ELR (cell line): ENCODE measurements at regions not wholly inside any gene's neighbourhood (a gene's known extent, or its start where the extent isn't known, plus 50 kb on each side); places are given as distances from the start of the nearest gene placed in this dataset.
"Not testable (repeated sequence)": the region's sequence is repeated elsewhere in the genome, so short reads cannot be mapped to it uniquely, and the experiment has no call there.

Experiments used
- DNase-seq: peaks from one replicate; pipeline ENCODE4 v3.0.0-alpha.2; 2015; ENCODE audit warnings: low read depth

DNA sequence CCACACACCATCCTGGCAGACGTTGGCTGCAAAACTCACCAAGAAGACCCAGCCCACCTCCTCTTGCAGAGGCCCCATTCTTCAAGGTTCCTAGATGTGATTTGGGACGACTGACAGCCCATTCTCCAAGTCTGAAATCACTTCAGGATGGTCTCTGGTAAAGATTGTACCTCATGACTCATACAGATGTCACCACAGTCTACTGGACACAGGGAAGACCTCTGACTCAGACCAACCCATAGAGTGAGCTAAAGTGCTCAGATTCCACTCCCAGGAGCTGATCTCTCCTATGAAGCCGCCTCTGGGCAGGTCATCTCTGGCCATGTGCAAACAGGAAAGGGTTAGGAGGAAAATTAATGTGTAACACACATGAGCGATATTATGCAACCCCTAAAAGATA is 102.4 kb upstream of the VWC2 start:
- DNase-seq, result no peak

DNA sequence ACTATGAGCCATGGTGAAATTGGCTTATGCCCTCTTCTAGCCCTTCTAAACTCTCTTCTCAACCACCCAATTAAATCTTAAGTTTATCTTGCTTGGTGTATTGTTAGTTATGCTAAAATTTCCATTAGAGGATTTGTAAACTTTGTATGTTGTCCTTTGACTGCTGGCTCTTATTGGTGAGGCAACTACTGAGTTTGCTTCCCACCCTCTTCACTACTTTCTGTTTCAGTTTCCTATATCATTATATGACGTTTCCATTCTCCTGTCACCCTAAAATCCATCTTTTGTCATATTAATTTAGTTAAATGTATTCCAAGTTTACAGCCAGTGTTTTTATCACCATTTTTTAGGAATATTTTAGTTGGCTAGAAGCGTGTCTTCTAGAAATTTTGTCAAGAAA is 80.9 kb upstream of the VWC2 start:
- DNase-seq, result no peak

DNA sequence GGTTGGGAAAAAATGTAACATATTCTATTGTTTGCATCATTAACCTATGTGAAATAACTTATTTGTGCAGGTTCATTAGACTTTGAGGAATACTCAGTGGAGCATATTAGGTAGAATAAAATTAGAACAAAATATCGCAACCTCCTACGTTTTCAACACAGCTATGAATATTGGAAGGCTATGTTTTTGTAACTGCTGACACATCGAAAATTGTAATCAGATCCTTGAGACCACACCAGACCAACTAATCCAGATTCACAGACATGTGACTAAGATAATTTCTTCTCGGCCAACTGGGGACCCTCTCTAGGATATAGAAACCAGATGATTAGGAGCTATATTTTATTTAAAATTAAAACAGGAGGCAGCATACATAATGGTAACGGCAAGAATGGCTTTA is 77.5 kb upstream of the VWC2 start:
- no peak for DNase-seq

DNA sequence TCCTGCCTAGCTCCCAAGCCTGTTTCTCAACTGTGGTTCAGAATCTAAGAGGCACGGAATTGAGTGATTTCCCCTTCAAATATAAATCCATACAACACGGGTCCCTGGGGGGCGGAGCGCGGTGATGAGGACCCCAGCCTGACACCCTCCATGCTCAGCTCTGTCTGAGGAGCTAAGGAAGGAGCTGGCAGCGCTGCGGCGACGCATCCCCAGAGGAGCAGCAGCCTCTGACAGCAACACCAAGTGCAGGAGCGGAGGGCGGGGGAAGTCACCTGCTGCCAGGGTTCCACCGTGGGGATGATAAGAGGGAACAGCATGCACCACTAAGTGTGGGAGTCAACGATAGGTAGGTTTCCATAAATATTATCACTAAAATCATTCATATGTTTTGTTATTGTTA is 72.6 kb upstream of the VWC2 start:
- no peak for DNase-seq

DNA sequence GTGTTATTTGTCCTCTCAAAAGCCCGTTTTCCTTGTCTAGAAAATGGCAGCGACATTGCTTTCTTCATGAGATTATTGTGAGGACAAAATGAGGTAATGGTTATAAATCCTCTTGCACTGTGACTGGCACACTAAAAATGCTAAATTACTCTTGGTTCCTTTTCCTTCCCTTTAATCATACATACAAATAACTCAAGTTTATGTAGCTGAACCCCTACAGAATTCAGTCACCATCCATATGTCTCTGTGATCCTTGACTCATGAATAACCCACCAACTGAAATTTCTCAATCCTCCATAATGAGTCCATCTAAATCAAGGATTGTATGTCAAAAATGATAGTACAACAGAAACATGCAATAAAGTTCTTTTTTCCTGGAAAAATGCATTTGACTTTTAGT is 71.3 kb upstream of the VWC2 start:
- DNase-seq, result no peak

DNA sequence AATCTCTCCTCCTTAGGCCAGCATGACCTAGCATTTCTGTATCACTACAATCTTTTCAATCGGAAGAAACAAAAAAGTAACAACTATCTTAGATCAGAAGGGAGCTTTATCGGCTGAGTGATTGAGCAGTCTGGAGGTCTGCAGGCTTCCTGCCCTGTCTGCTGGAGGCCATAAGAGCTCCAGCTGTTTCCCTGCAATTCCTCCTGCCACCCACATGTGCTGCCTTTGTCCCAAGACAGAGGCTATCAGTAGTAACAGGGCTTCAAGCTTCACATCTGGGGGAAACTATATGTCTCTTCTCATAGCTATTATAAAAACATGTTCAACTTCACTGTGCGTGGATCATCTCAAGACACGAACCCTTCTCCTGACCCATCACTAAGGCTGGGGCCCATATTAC is 70.1 kb upstream of the VWC2 start:
- no peak for DNase-seq

DNA sequence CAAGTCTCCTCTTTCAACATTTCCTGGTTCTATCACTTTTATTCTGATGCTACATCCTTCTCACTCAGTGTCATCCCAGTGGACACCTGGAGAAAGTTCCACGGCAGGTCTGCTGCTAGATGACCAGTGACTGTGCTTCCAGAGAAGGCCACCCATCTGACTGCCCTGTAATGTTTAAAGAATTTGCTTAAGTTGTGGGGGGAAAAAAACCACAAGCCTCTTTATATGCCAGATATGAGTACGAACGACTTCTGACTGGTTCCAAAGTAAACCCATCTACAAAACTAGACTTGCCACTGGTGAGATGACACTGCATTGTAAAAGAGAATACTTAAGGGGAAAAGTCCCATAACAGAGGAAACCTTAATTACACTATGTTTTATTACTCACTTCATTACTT is 69.6 kb upstream of the VWC2 start:
- no peak for DNase-seq

DNA sequence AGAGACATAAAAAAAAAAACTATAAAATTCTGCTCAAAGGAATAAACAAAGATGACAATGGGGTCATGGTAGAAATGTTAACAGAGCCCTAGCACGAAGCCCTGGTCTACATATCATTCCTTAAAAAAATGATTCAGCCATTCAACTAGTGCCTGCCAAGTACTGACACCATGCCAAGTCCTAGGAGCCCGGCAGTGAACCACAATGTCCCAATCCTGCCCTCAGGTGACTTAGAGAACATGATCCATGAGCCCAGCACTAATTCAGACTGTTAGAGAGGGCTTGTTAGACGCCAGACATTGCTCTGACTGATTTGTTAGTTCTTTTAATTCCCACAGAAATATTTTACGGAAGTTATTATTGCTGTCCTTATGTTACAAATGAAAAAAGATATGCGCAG is 67.3 kb upstream of the VWC2 start:
- no peak for DNase-seq

DNA sequence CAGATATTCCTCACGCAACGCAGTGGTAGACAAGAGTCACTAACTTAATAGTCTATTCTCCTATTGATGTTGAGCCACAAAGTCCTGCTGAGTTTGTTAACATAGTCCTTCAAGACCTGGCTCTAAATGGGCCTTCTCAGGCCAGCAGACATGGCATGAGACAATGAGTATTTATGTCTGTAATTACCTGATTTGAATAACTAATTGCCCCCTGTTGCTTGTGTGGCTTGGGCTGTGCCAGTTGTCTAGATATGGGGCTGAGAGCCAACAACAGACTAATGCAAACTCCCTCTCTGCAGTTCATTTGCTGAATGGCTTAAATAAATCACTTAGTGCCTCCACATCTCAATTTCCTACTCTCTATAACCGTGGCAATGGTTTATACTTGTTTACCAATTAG is 65.5 kb upstream of the VWC2 start:
- DNase-seq, result no peak

DNA sequence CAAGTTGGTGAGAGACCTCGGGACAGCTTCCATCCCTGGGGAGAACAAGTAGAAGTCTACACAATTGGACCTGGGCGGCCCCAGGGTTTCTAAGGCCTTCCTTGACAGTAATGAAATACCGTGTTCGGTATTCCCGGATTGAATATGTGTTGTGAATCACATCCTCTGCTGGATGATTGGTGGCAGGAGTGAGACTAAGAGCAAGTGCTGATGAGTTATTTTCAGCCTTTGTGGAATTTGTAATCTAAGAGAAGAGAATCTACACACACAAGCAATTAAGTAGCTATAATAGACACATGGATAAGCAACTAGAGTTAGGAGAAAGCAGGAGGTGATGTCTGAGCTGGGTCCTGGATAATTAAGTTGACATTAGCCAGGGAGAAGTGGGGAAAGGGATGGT is 64.8 kb upstream of the VWC2 start:
- no peak for DNase-seq

DNA sequence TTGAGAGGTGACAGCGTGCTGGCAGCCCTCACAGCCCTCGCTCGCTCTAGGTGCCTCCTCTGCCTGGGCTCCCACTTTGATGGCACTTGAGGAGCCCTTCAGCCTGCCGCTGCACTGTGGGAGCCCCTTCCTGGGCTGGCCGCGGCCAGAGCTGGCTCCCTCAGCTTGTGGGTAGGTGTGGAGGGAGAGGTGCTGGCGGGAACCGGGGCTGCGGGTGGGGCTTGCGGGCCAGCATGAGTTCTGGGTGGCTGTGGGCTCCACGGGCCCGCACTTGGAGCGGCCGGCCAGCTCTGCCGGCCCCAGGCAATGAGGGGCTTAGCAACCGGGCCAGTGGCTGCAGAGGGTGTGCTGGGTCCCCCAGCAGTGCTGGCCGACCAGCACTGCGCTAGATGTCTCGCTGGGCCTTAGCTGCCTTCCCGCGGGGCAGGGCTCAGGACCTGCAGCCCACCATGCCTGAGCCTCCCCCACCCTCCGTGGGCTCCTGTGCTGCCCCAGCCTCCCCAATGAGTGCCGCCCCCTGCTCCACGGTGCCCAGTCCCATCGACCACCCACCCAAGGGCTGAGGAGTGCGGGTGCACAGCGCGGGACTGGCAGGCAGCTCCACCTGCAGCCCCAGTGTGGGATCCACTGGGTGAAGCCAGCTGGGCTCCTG is 62.2 kb upstream of the VWC2 start:
- DNase-seq, result not testable (repeated sequence)

DNA sequence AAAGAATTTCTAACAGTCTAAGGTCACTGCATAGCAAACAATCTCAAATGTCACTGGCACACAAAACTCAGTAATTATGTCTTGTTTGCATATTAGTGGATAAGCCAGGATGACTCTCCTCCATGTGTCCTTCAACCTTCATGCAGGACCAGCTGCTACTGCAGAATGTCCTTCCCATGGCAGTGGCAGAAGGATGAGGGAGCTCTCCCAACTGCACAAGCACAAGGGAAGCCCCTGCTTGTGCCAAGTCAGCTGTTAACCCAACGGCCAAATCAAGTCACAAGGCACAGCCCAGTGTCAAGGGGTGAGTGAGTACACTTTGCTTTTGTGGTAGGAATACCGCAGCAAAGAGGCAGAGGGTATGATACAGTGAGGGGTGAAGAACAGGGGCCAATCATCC is 59.3 kb upstream of the VWC2 start:
- DNase-seq, result no peak

DNA sequence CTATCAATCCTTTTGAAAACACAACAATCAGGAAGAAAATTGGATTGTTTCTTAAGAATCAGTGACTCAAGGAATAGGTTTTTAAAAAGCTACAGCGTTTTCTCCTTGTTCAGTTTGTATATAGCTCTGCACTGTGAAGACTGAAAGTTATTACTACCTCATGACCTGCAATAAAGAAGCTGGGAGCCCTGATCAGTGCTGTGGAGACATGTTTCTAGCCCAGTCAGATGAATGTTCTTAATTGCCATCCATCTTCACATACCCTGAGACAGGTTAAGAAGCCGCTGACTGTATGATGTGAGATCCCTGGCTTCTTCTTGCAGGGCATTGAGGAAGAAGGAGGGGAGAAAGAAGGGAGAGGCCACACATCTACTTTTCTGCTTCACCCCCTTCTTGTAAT is 58.0 kb upstream of the VWC2 start:
- no peak for DNase-seq

DNA sequence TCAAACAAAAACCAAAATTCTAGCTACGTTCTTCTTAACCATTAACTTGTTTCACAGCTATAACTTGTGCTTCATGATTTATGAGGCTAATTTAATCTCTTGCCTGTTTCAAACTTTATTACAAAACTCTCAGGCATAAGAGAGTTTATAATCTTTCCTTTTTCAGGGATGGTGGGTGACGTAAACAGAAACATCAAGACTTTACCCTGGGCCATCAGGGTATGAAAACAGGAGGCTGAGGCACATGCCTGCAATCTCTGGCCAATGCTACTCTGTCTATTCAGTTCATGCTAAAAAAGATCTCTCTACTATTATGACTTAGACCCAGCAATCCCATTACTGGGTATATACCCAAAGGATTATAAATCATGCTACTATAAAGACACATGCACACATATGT is 55.9 kb upstream of the VWC2 start:
- no peak for DNase-seq

DNA sequence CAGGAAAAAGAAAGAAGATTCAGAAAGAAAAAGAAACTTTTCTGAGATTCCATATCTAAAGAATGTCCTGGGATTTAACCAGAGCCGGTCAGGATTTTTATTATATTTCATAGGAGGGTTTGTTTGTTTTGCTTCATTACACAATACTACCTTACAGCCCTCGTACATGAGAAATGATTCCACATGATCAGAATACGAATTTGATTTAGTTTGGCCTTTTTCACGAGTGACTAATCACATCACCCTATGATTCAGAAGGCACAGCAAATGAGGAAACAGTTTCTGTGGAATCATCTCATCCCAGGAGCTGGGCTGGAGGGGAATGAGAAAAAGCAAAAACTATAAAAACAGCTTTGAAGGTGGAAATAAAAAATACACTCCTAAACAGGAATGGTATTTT is 54.7 kb upstream of the VWC2 start:
- DNase-seq, result no peak

DNA sequence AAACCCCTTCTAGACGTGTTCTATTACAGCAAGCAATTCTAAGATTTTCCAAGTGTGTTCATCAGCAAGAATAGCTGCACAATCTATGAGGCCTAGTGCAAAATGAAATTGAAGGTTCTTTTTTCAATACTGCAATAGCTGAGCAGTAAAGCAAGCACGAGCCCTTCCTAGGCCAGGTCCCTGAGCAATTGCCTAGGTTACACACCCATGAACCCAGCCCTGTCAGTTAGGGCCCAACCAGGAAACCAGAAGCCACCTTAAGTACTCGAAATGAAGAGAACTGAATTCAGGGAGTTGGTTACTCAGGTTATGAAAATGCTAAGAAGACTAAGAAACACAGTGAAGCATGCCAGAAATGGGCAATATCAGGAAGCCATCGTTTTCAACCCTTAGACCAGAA is 52.0 kb upstream of the VWC2 start:
- no peak for DNase-seq
